Esophagus (tissue), 2 donors: ENCODE measurements at regions not wholly inside any gene's neighbourhood (a gene's known extent, or its start where the extent isn't known, plus 50 kb on each side); places are given as distances from the start of the nearest gene placed in this dataset.
"Not testable (repeated sequence)": the region's sequence is repeated elsewhere in the genome, so short reads cannot be mapped to it uniquely, and the experiment has no call there.

ENCODE experiments used
- H3K27ac ChIP-seq, 2 donors: one replicate each; pipeline ENCODE4 v1.5.1; 2013; ENCODE audit warnings: low read depth in 2 of 2, mild to moderate bottlenecking in 2 of 2, inconsistent platforms in 1 of 2, low read length in 1 of 2, moderate library complexity in 1 of 2
- H3K27me3 ChIP-seq, 2 donors: one replicate each; pipeline ENCODE4 v1.6.1; 2013; ENCODE audit warnings: low read length in 2 of 2, control low read depth in 1 of 2, mild to moderate bottlenecking in 1 of 2; ENCODE audit not compliant: insufficient read depth in 2 of 2, control insufficient read depth in 1 of 2
- H3K36me3 ChIP-seq, 2 donors: one replicate each; pipeline ENCODE4 v1.6.1; 2013; ENCODE audit warnings: low read length in 1 of 2; ENCODE audit not compliant: control insufficient read depth in 2 of 2, insufficient read depth in 2 of 2
- H3K4me1 ChIP-seq, 2 donors: one replicate each; pipeline ENCODE4 v1.6.1; 2013; ENCODE audit warnings: low read length in 1 of 2; ENCODE audit not compliant: control insufficient read depth in 2 of 2, insufficient read depth in 2 of 2
- H3K4me3 ChIP-seq, 2 donors: one replicate each; pipeline ENCODE4 v1.5.1; 2013; ENCODE audit warnings: low read length in 2 of 2, mild to moderate bottlenecking in 2 of 2, low read depth in 1 of 2, moderate library complexity in 1 of 2
- H3K9me3 ChIP-seq, 2 donors: one replicate each; pipeline ENCODE4 v1.6.1; 2013; ENCODE audit warnings: mild to moderate bottlenecking in 2 of 2, low read depth in 1 of 2, low read length in 1 of 2, moderate library complexity in 1 of 2; ENCODE audit not compliant: control insufficient read depth in 2 of 2, insufficient read depth in 1 of 2
- WGBS, 2 donors: extraction: QIAGEN DNeasy Blood & Tissue Kit; methylation state at CpG; one replicate each; pipeline ENCODE4 v1.1.7; 2013; 5-methylcytosine and 5-hydroxymethylcytosine counted together
- donor health status: healthy with polysubstance abuse.
- donor health status: Bipolar disorder and iron deficiency.

DNA sequence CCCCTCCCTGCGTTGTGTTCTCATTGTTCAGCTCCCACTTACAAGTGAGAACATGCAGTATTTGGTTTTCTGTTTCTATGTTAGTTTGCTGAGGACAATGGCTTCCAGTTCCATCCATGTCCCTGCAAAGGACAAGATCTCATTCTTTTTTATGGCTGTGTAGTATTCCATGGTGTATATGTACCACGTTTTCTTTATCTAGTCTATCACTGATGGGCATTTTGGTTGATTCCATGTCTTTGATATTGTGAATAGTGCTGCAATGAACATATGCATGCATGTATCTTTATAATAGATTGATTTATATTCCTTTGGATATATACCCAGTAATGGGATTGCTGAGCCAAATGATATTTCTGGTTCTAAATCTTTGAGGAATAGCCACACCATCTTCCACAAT lies 265.1 kb downstream of the ANTXR2 start:
- not testable (repeated sequence) for H3K36me3 ChIP-seq, H3K4me3 ChIP-seq, H3K9me3 ChIP-seq, H3K4me1 ChIP-seq, H3K27me3 ChIP-seq, H3K27ac ChIP-seq
- WGBS, 2 donors = 80% methylated on average over 2 of the region's 2 CpGs

DNA sequence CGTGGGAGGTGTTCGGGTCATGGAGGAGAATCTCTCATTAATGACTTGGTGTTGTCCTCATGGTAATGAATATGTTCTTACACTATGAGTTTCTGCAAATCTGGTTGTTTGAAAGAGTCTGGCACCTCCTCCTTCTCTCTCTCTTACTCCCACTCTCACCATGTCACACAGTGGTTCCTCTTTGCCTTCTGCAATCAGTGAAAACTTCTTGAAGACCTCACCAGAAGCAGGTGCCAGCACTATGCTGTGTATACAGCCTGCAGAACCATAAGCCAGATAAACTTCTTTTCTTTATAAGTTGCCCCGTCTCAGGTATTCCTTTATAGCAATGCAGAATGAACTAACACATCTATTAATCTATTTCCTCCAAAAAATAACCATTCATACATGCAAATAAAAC lies 275.0 kb downstream of the ANTXR2 start:
- no peak overlapping the region for H3K4me3 ChIP-seq
- no peaks in the 10 kb centered on the region for H3K27me3 ChIP-seq
- WGBS, 2 donors = 83 to 85% methylated on average over 3 of the region's 3 CpGs
- H3K4me1 ChIP-seq = no peaks in the 10 kb centered on the region
- no peaks in the 10 kb centered on the region for H3K9me3 ChIP-seq
- no peaks in the 10 kb centered on the region for H3K36me3 ChIP-seq
- no peak overlapping the region for H3K27ac ChIP-seq

DNA sequence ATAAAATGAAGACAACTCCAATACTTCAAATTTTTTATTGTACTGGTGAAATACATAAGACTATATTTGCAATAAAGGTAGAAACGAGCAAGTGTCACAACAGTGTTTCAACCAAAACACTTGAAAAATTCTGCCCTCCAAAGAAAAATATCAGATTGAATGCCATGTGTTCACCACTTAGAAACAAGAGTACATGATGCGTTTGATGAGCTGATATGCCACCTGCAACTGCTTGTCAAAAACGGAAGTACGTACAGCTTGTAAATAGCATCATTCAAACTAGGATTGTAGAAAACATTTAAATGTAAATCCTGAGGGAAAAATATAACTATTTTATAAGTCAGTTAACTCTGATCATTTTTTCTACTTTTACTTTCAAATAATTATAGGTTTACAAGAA lies 276.1 kb downstream of the ANTXR2 start:
- Histone ChIP-seq H3K4me3 (no peak overlapping the region), H3K4me1 (no peaks in the 10 kb centered on the region), H3K27ac (no peak overlapping the region), H3K27me3 (no peaks in the 10 kb centered on the region), H3K36me3 (no peaks in the 10 kb centered on the region), H3K9me3 (no peaks in the 10 kb centered on the region)
- 83 to 88% methylated on average over 4 of the region's 4 CpGs for WGBS, 2 donors

DNA sequence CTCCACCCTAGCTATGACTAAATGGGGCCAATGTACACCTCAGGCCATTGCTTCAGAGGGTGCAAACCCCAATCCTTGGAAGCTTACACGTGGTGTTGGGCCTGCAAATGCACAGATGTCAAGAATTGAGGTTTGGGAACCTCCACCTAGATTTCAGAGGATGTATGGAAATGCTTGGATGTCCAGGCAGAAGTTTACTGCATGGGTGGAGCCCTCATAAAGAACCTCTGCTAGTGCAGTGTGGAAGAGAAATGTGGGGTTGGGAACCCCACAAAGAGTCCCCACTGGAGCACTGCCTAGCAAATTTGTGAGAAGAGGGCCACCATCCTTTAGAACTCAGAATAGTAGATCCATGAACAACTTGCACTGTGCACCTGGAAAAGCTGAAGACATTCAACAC lies 284.1 kb downstream of the ANTXR2 start:
- H3K9me3 ChIP-seq = peaks cover 0 to 3% of the 10 kb centered on the region in 2 donors
- no peaks in the 10 kb centered on the region for H3K27me3 ChIP-seq
- no peak overlapping the region for H3K4me3 ChIP-seq
- H3K27ac ChIP-seq = no peak overlapping the region
- no peaks in the 10 kb centered on the region for H3K4me1 ChIP-seq
- WGBS, 2 donors = 13 to 18% methylated on average over 1 of the region's 1 CpG
- no peaks in the 10 kb centered on the region for H3K36me3 ChIP-seq

DNA sequence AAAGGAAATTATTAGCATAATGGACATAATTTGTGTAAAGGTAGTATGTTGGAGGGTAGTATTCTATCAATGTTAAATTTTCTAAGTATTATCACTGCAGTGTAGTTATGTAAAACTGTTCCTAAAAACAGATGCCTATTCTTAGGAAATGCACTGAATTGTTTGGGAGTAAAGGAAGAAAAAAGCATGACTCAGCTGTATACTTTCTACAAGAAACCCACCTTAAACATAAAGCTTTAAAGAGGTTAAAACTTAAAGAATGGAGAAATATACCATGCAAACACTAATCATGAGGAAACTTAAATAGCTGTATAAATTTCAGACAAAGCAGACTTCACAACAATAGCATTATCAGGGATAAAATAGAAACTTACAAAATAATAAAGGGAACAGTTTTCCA lies 292.9 kb downstream of the ANTXR2 start:
- no peaks in the 10 kb centered on the region for H3K4me1 ChIP-seq
- no peak overlapping the region for H3K27ac ChIP-seq
- no peaks in the 10 kb centered on the region for H3K36me3 ChIP-seq
- no peak overlapping the region for H3K4me3 ChIP-seq
- no peaks in the 10 kb centered on the region for H3K9me3 ChIP-seq
- H3K27me3 ChIP-seq = no peaks in the 10 kb centered on the region

DNA sequence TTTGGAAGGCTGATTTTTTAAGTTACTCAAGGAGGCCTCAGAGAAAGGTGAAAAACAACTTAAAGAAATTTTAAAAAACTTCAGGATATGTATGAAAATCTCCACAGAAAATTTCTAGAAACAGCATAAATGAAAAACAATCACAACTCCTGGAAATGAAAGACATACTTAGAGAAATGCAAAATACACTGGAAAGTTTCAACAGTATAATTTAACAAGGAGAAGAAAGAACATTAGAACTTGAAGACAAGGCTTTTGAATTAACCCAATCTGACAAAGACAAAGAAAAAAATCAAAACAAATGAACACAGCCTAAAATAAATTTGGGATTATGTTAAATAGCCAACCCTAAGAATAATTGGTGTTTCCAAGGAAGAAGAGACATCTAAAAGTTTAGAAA lies 300.5 kb downstream of the ANTXR2 start:
- H3K4me1 ChIP-seq = no peaks in the 10 kb centered on the region
- H3K9me3 ChIP-seq = peaks cover 0 to 3% of the 10 kb centered on the region in 2 donors
- H3K4me3 ChIP-seq = no peak overlapping the region
- H3K36me3 ChIP-seq = no peaks in the 10 kb centered on the region
- no peaks in the 10 kb centered on the region for H3K27me3 ChIP-seq
- no peak overlapping the region for H3K27ac ChIP-seq

DNA sequence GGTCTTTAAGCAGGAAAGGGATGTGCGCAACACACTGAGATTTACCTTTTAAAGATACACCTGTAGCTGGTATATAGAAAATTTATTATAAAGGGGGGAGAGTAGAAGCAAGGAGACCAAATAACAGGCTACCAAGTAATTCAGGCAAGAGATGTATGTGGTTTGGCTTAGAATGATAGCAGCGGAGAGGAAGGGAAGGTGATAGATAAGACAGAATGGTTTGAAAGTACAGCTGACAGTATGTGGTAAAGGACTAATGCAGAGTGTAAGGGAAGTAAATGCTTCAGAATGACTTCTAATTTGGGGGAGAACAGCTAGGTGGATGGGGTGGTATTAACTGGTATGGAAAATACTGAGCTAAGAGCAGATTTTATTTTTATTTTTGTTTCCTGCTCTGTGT lies 308.9 kb downstream of the ANTXR2 start:
- Histone ChIP-seq H3K27me3 (no peaks in the 10 kb centered on the region), H3K27ac (no peak overlapping the region), H3K4me1 (no peaks in the 10 kb centered on the region), H3K36me3 (no peaks in the 10 kb centered on the region), H3K9me3 (no peaks in the 10 kb centered on the region), H3K4me3 (no peak overlapping the region)
- WGBS, 2 donors = 90 to 91% methylated on average over 2 of the region's 2 CpGs

DNA sequence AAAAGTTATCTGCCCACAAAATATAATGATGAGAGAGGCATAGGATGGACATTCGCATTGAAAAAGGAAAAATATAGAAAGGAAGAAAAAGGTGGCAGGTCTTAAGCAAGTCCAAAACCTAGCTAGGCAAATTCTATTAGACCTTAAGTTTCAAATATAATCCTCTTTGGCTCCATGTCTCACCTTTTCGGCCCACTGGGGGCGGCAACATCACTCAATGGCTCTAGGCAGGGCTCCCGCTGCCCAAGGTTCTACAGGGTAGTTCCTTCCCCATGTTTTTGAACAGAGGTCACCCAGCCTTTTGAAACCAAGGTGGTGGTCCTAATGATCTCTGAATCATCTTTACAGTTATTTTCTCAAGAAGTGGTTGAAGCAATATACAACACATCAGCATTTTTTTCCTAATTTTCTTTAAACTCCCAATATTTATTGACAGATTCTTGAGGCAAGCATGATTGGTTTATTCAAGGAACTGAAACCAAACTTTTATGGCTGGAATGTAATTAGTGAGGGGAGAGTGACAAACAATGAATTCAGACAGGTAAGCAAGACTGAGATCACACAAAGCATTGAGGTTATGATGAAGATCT lies 309.4 kb downstream of the ANTXR2 start:
- 80 to 86% methylated on average over 4 of the region's 4 CpGs for WGBS, 2 donors
- Histone ChIP-seq H3K27me3 (no peaks in the 10 kb centered on the region), H3K9me3 (no peaks in the 10 kb centered on the region)

DNA sequence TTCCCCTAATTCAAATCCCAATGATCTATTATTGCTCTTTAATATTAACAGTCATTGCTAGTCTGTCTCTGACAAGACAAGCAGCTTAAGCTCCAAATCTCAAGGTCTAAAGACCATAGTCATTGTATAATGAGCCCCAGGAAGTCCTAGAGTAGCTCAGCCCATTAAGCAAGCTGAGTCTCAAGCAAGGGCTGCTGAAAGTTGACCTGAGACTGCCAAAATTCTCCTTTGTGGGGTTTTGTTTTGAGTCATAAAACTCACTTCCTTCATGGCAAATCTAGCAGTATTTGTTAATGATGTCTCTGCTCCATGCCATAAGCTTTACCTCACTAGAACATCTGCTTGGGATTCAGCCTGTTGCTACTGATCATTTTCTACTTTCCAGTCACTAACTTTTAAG lies 313.2 kb downstream of the ANTXR2 start:
- H3K27me3 ChIP-seq = no peaks in the 10 kb centered on the region
- no peaks in the 10 kb centered on the region for H3K4me1 ChIP-seq
- H3K36me3 ChIP-seq = no peaks in the 10 kb centered on the region
- H3K9me3 ChIP-seq = no peaks in the 10 kb centered on the region
- no peak overlapping the region for H3K27ac ChIP-seq
- H3K4me3 ChIP-seq = no peak overlapping the region

More for the DNA sequence above, 309.4 kb downstream of the ANTXR2 start:
- Histone ChIP-seq H3K36me3 (no peaks in the 10 kb centered on the region), H3K4me3 (no peak overlapping the region), H3K4me1 (no peaks in the 10 kb centered on the region), H3K27ac (no peak overlapping the region)

DNA sequence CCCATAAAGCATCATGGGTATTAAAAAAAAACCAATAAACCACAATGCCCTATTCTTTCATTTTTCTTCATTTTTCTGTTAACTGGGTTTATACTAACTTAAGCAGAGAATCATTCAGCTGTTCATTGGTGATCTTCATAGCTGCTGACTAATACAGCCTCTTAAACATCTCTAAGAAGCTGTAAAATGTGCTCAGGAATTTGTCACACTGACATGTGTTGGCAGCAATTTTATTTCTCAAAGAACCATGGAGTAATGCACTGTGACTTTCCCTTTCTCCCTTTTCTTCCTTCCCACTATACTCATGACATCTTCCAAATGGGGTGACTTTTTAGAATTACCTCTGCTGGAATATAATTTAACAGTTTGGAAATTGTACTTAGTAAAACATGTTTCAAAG lies 315.4 kb downstream of the ANTXR2 start:
- Histone ChIP-seq H3K4me3 (no peak overlapping the region), H3K27ac (no peak overlapping the region), H3K9me3 (no peaks in the 10 kb centered on the region), H3K36me3 (no peaks in the 10 kb centered on the region), H3K27me3 (no peaks in the 10 kb centered on the region), H3K4me1 (no peaks in the 10 kb centered on the region)
